ENCODE measurements at regions not wholly inside any gene's neighbourhood (a gene's known extent, or its start where the extent isn't known, plus 50 kb on each side); places are given as distances from the start of the nearest gene placed in this dataset.

DNA sequence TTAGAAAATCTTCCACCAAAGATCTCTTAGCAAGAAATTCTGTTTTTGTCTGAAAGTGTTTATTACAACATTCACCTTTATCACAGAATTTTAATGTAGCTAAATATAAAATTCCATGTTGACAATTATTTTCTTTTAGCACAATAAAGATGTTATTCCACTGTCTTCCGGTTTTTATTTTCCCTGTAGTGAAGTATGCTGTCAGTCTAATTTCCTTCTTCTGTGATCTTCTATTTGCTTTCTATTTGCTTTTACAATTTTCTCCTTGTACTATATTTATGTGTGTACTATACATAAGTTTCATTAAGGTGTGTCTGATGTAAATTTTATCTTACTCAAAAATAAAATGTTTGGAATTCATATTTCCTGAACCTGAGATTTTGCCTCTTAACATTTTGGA, 117.5 kb upstream of the PPP2R3A start:
- H3K4me3 ChIP-seq (ENCODE audit: insufficient read depth, low read length): no peak overlapping the region
- no peaks in the 10 kb centered on the region for H3K9me3 ChIP-seq (ENCODE audit: low read depth, low read length)
- peaks cover 12% of the 10 kb centered on the region for H3K4me1 ChIP-seq (ENCODE audit: insufficient read depth, low read length)
- peaks cover under 1% of the 10 kb centered on the region for H3K27me3 ChIP-seq (ENCODE audit: insufficient read depth, low read length)
- no peaks in the 10 kb centered on the region for H3K36me3 ChIP-seq (ENCODE audit: insufficient read depth, low read length)
- H3K79me2 ChIP-seq (ENCODE audit: insufficient read depth, low read length): no peaks in the 10 kb centered on the region
- TF ChIP-seq, protein P1, sequence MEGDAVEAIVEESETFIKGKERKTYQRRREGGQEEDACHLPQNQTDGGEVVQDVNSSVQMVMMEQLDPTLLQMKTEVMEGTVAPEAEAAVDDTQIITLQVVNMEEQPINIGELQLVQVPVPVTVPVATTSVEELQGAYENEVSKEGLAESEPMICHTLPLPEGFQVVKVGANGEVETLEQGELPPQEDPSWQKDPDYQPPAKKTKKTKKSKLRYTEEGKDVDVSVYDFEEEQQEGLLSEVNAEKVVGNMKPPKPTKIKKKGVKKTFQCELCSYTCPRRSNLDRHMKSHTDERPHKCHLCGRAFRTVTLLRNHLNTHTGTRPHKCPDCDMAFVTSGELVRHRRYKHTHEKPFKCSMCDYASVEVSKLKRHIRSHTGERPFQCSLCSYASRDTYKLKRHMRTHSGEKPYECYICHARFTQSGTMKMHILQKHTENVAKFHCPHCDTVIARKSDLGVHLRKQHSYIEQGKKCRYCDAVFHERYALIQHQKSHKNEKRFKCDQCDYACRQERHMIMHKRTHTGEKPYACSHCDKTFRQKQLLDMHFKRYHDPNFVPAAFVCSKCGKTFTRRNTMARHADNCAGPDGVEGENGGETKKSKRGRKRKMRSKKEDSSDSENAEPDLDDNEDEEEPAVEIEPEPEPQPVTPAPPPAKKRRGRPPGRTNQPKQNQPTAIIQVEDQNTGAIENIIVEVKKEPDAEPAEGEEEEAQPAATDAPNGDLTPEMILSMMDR (IDR thresholded peaks at IDR 0.05; ENCODE audit: extremely low read depth, low read depth, low read length): no peak
- H3K27ac ChIP-seq (ENCODE audit: low read depth, low read length): no peak overlapping the region
- H4K20me1 ChIP-seq (ENCODE audit: insufficient read depth, low read length): no peaks in the 10 kb centered on the region
- H3K4me2 ChIP-seq (ENCODE audit: insufficient read depth, low read length): no peak overlapping the region
- no peak for DNase-seq (ENCODE audit: insufficient read length, low spot score, missing footprints)
- no peak overlapping the region for H2AFZ ChIP-seq (ENCODE audit: low read length)

DNA sequence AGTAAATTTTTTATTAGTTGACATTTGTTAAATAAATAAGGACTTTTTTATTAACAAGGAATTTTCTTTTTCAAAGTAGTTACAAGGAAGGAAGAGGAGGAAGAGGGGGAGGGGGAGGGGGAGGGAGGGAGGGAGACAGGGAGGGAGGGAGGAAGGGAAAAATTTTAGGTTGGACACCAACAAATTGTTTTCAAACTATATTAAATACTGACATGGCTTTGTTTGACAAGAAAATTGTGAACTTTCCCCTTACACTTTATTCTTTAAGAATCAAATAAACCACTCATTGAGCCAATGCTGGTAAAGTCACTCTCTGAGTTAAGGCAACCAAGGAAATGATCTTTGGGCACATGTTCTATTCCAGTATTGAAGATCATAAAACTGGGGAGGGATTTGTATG, 115.7 kb upstream of the PPP2R3A start:
- Histone ChIP-seq H2AFZ (ENCODE audit: low read length) (no peak overlapping the region), H3K27ac (ENCODE audit: low read depth, low read length) (no peak overlapping the region), H3K36me3 (ENCODE audit: insufficient read depth, low read length) (no peaks in the 10 kb centered on the region), H3K4me1 (ENCODE audit: insufficient read depth, low read length) (peaks cover 12% of the 10 kb centered on the region), H4K20me1 (ENCODE audit: insufficient read depth, low read length) (no peaks in the 10 kb centered on the region), H3K4me2 (ENCODE audit: insufficient read depth, low read length) (no peak overlapping the region), H3K79me2 (ENCODE audit: insufficient read depth, low read length) (no peaks in the 10 kb centered on the region), H3K4me3 (ENCODE audit: insufficient read depth, low read length) (no peak overlapping the region), H3K9me3 (ENCODE audit: low read depth, low read length) (no peaks in the 10 kb centered on the region), H3K27me3 (ENCODE audit: insufficient read depth, low read length) (peaks cover 7% of the 10 kb centered on the region)
- DNase-seq (ENCODE audit: insufficient read length, low spot score, missing footprints): no peak
- TF ChIP-seq, protein P1 (IDR thresholded peaks at IDR 0.05; ENCODE audit: extremely low read depth, low read depth, low read length): no peak

DNA sequence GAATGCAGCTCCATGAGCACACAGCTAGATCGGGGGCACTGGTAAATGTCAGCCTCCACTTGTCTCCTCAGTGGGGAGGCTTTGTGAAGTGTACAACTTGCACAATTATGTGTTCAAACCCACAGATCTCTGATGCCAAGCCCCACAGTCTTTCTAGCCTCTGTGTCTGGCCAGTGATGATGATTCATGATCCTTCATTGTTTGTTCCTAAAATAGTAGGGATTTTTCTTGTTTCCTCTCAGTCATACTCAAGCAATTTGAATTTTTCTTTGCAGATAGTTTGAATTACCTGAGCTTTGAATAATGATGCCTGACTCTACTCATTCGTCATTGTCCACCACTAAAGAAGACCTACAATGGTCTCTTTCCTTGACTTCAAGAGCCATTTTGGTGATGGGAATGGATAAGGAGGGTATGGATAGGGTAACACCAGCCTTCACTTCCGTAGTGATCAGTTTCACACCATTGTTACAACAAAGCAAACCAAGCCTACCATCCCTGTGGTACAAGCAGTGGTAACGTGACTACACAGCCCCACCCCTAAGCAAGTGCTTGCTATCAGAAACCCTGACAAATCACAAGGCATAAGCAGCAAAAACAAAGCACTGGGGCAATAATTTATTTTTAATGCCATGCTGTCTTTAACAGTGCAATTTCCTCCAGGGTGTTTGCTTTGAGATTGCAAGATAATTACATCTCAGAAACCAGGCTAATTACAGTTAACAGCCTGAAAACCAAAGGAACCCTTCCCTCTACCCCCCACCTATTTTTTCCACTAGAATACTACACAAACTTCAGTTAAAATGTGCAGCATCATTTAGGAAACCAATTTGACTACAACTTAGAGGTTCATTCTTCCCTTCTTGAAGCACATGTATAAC, 114.1 kb upstream of the PPP2R3A start:
- TF ChIP-seq, protein P1 (IDR thresholded peaks at IDR 0.05; ENCODE audit: extremely low read depth, low read depth, low read length): no peak

DNA sequence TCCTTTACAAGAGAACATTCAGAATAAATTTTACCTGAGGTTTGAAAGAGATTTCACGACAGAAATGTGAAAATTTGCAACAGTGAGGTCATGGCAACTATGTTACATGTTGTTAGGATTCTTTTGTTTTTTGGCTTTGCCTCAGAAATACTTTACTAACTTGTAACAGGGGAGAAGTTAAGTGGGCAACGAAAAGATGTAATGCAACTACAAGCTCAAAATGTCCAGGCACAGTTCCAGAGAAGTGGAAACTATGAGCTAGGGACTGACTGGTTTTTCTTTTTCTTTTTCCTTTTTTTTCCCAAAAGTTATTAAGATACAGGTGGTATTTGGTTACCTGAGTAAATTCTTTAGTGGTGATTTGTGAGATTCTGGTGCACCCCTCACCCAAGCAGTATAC, 111.5 kb upstream of the PPP2R3A start:
- no peaks in the 10 kb centered on the region for H3K9me3 ChIP-seq (ENCODE audit: low read depth, low read length)
- H3K27me3 ChIP-seq (ENCODE audit: insufficient read depth, low read length): peaks cover 12% of the 10 kb centered on the region
- H3K4me3 ChIP-seq (ENCODE audit: insufficient read depth, low read length): no peak overlapping the region
- DNase-seq (ENCODE audit: insufficient read length, low spot score, missing footprints): no peak
- TF ChIP-seq, protein P1 (IDR thresholded peaks at IDR 0.05; ENCODE audit: extremely low read depth, low read depth, low read length): no peak
- H3K4me1 ChIP-seq (ENCODE audit: insufficient read depth, low read length): peaks cover 12% of the 10 kb centered on the region
- H4K20me1 ChIP-seq (ENCODE audit: insufficient read depth, low read length): no peaks in the 10 kb centered on the region
- no peaks in the 10 kb centered on the region for H3K79me2 ChIP-seq (ENCODE audit: insufficient read depth, low read length)
- H2AFZ ChIP-seq (ENCODE audit: low read length): no peak overlapping the region
- no peaks in the 10 kb centered on the region for H3K36me3 ChIP-seq (ENCODE audit: insufficient read depth, low read length)
- H3K4me2 ChIP-seq (ENCODE audit: insufficient read depth, low read length): no peak overlapping the region
- no peak overlapping the region for H3K27ac ChIP-seq (ENCODE audit: low read depth, low read length)

More for the DNA sequence above, 114.1 kb upstream of the PPP2R3A start:
- Histone ChIP-seq H3K36me3 (ENCODE audit: insufficient read depth, low read length) (no peaks in the 10 kb centered on the region), H2AFZ (ENCODE audit: low read length) (no peak overlapping the region), H3K4me2 (ENCODE audit: insufficient read depth, low read length) (no peak overlapping the region), H3K27ac (ENCODE audit: low read depth, low read length) (no peak overlapping the region), H4K20me1 (ENCODE audit: insufficient read depth, low read length) (no peaks in the 10 kb centered on the region), H3K4me3 (ENCODE audit: insufficient read depth, low read length) (no peak overlapping the region), H3K4me1 (ENCODE audit: insufficient read depth, low read length) (peaks cover 12% of the 10 kb centered on the region), H3K27me3 (ENCODE audit: insufficient read depth, low read length) (peaks cover 12% of the 10 kb centered on the region), H3K79me2 (ENCODE audit: insufficient read depth, low read length) (no peaks in the 10 kb centered on the region), H3K9me3 (ENCODE audit: low read depth, low read length) (no peaks in the 10 kb centered on the region)
- DNase-seq (ENCODE audit: insufficient read length, low spot score, missing footprints): no peak
